ENCODE measurements at regions not wholly inside any gene's neighbourhood (a gene's known extent, or its start where the extent isn't known, plus 50 kb on each side); places are given as distances from the start of the nearest gene placed in this dataset.

DNA sequence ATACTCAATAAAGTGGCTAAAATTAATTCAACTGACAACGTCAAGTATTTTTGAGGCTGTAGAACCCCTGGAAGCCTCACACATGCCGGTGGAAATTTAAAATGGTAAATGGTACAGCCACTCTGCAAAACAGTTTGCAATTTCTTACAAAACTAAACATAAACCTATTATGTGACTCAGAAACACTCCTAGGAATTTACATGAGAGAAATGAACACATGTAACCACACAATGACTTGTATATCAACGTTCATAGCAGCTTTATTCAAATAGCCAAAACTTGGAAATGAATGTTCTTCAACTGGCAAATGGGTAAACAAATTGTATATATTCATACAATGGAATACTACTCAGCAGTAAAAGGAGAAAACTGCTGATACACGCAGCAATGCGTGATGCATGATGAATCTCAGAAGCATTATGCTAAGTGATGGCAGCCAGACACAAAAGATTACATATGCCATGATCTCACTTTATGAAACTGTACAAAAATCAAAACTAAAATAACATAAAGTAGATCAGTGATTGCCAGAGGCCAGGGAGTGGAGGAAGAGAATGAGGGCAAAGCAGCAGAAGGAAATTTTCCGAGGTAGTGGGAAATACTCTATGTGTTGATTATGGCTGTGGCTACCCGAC lies 112.5 kb downstream of the FAM50B start:
- no peak for TF ChIP-seq POLR2A (IDR thresholded peaks at IDR 0.05)
- TF ChIP-seq, protein P1, sequence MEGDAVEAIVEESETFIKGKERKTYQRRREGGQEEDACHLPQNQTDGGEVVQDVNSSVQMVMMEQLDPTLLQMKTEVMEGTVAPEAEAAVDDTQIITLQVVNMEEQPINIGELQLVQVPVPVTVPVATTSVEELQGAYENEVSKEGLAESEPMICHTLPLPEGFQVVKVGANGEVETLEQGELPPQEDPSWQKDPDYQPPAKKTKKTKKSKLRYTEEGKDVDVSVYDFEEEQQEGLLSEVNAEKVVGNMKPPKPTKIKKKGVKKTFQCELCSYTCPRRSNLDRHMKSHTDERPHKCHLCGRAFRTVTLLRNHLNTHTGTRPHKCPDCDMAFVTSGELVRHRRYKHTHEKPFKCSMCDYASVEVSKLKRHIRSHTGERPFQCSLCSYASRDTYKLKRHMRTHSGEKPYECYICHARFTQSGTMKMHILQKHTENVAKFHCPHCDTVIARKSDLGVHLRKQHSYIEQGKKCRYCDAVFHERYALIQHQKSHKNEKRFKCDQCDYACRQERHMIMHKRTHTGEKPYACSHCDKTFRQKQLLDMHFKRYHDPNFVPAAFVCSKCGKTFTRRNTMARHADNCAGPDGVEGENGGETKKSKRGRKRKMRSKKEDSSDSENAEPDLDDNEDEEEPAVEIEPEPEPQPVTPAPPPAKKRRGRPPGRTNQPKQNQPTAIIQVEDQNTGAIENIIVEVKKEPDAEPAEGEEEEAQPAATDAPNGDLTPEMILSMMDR (IDR thresholded peaks at IDR 0.05): no peak
- H3K27ac ChIP-seq: no peak overlapping the region
- no peaks in the 10 kb centered on the region for H3K4me1 ChIP-seq
- no peak overlapping the region for H3K4me3 ChIP-seq
- intact Hi-C loops (cut with DNase I): no loop called here
- ATAC-seq: no peak
- no peak for DNase-seq
- H3K9me3 ChIP-seq: no peaks in the 10 kb centered on the region
- no peaks in the 10 kb centered on the region for H3K27me3 ChIP-seq
- no peaks in the 10 kb centered on the region for H3K36me3 ChIP-seq
- 85% methylated on average over 6 of the region's 7 CpGs for WGBS (ENCODE audit: insufficient coverage, low coverage, low lambda C conversion rate, missing lambda C conversion rate)

DNA sequence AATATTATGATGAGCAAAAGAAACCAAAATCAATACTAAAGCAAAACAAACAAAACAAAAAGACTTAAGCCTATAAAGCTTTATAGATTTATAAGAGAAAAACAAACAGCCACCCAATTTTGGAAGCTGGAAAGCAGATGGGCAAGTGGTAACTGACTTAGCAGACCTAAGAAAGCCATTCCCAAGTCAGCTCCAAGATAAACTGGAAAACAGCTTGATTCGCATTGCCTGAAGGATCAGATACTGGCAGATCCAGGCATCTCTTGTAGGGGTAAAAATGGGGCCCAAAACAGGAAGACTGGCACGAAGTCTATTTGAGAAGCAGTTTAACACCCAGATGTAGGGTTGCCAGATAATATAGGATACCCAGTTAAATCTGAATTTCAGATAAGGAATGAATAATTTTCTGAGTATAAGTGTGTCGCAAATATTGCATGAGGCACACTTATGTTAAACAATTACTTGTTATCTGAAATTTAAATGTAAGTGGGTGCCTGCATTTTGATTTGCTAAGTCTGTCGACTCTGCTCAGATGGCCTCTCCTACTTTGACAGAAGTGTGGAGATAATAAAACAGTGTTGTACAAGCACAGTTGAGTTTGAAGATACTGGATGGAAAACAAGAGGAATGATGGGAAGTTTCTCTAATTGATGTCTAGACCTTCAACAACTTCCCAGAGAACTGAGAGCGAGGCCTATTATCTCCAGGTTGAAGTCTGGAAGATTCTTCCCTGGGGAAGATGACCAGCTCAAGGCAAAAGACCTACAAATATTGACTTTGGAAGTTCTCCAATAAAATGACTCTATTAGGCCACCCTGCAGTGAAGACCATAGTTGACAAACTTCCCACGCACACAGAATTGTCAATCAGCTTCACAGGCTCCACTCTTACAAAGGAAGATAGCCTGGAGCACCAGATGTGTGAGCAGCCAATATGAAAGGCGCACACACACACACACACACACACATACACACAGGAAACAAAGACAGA lies 113.4 kb downstream of the FAM50B start:
- Histone ChIP-seq H3K27ac (no peak overlapping the region), H3K36me3 (no peaks in the 10 kb centered on the region), H3K4me1 (no peaks in the 10 kb centered on the region), H3K4me3 (no peak overlapping the region), H3K27me3 (no peaks in the 10 kb centered on the region), H3K9me3 (no peaks in the 10 kb centered on the region)
- no peak for DNase-seq
- WGBS (ENCODE audit: insufficient coverage, low coverage, low lambda C conversion rate, missing lambda C conversion rate): 76% methylated on average over 7 of the region's 7 CpGs
- TF ChIP-seq POLR2A (IDR thresholded peaks at IDR 0.05): no peak
- TF ChIP-seq, protein P1 (IDR thresholded peaks at IDR 0.05): no peak
- intact Hi-C loops (cut with DNase I): no loop called here
- ATAC-seq: peak; percentile 75 to 93 (median 85)

DNA sequence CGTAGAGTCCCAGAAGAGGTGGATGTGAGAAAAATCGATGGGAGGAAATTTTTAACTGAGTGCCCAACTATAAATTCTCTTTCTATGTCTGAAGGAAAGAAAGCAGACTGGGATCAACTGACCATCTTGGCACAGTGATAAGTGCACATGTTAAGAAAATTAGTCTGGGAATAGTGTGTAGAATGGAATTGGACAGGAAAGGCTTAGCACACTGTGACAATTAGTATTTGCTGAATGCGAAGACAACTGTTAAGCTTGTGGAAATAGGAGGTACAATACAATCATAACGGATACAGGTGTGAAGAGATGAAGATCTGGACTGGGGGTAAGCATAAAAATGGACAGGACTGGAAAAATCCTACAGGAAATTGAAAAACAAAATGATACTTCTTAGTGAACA lies 114.3 kb downstream of the FAM50B start:
- ATAC-seq (no peak), DNase-seq (no peak)
- no peaks in the 10 kb centered on the region for H3K9me3 ChIP-seq
- H3K27me3 ChIP-seq: no peaks in the 10 kb centered on the region
- intact Hi-C loops (cut with DNase I): no loop called here
- TF ChIP-seq POLR2A (IDR thresholded peaks at IDR 0.05): no peak
- TF ChIP-seq, protein P1 (IDR thresholded peaks at IDR 0.05): no peak
- no peaks in the 10 kb centered on the region for H3K36me3 ChIP-seq
- no peak overlapping the region for H3K27ac ChIP-seq
- H3K4me1 ChIP-seq: no peaks in the 10 kb centered on the region
- 78% methylated on average over 4 of the region's 4 CpGs for WGBS (ENCODE audit: insufficient coverage, low coverage, low lambda C conversion rate, missing lambda C conversion rate)
- H3K4me3 ChIP-seq: no peak overlapping the region

DNA sequence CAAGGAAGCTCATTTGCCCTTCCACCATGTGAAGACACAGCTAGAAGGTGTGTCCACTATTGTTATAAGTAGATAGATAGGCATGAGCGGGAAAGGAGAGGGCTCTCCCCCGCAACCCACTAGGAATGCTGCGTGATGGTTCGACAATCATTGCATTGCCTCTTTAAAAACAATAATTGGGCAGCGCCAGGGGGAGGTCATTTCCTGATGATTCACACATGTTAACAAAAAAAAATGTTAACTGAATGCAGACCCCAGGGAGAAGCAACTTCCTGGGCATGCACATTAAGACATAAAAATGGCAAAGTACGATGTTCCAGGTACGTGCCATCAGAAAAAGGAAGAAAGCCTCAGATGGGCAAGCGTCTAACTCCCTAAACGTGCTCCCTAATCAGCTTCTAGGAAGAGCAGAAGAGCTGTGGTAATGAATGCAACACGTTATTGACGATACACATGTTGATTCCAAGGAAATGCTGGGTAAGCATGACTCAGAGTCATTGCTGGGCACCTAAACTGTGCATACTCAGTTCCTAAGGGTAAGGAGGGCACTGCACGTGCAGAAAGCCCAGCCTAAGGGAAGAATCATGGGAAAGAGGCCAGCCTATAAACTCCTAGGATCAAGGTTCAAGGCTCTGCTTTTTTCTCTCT lies 113.7 kb downstream of the FAM217A start:
- H3K27ac ChIP-seq: no peak overlapping the region
- intact Hi-C loops (cut with DNase I): no loop called here
- no peak overlapping the region for H3K4me3 ChIP-seq
- TF ChIP-seq, protein P1 (IDR thresholded peaks at IDR 0.05): no peak
- TF ChIP-seq POLR2A (IDR thresholded peaks at IDR 0.05): no peak
- no peaks in the 10 kb centered on the region for H3K9me3 ChIP-seq
- DNase-seq: no peak
- 77% methylated on average over 12 of the region's 12 CpGs for WGBS (ENCODE audit: insufficient coverage, low coverage, low lambda C conversion rate, missing lambda C conversion rate)
- H3K36me3 ChIP-seq: no peaks in the 10 kb centered on the region
- H3K27me3 ChIP-seq: no peaks in the 10 kb centered on the region
- no peaks in the 10 kb centered on the region for H3K4me1 ChIP-seq
- peak in 1 of 4 donors; percentile 26 for ATAC-seq

Data from right lobe of liver (tissue), 6 donors.